Immature natural killer cell (primary cell): ENCODE measurements at regions not wholly inside any gene's neighbourhood (a gene's known extent, or its start where the extent isn't known, plus 50 kb on each side); places are given as distances from the start of the nearest gene placed in this dataset.

ENCODE experiments used
- DNase-seq, 3 donors: peaks; one replicate each; pipeline ENCODE4 v3.0.0; 2022; ENCODE audit warnings: mixed read lengths in 1 of 3
- H3K27ac Mint-ChIP-seq, 6 donors: one replicate each; pipeline ENCODE4 v1.8.0; 2020; ENCODE audit warnings: mixed read lengths in 6 of 6, mild to moderate bottlenecking in 5 of 6, inconsistent platforms in 4 of 6, moderate library complexity in 3 of 6
- H3K27me3 Mint-ChIP-seq, 3 donors: one replicate each; pipeline ENCODE4 v1.8.0; 2020 to 2021; ENCODE audit warnings: low read depth in 3 of 3, mild to moderate bottlenecking in 3 of 3, mixed read lengths in 3 of 3, moderate library complexity in 3 of 3, inconsistent platforms in 1 of 3
- H3K36me3 Mint-ChIP-seq, 3 donors: one replicate each; pipeline ENCODE4 v1.8.0; 2020; ENCODE audit warnings: mixed read lengths in 3 of 3, inconsistent platforms in 2 of 3, mild to moderate bottlenecking in 2 of 3
- H3K4me1 Mint-ChIP-seq, 2 donors: one replicate each; pipeline ENCODE4 v1.8.0; 2020; ENCODE audit warnings: inconsistent platforms in 2 of 2, mild to moderate bottlenecking in 2 of 2, mixed read lengths in 2 of 2, moderate library complexity in 1 of 2
- H3K4me3 Mint-ChIP-seq, 5 donors: one replicate each; pipeline ENCODE4 v1.8.0; 2020; ENCODE audit warnings: mild to moderate bottlenecking in 5 of 5, mixed read lengths in 5 of 5, inconsistent platforms in 3 of 5, moderate library complexity in 3 of 5
- H3K9me3 Mint-ChIP-seq, 6 donors: one replicate each; pipeline ENCODE4 v1.8.0; 2020; ENCODE audit warnings: mild to moderate bottlenecking in 6 of 6, mixed read lengths in 6 of 6, inconsistent platforms in 4 of 6, moderate library complexity in 3 of 6

DNA sequence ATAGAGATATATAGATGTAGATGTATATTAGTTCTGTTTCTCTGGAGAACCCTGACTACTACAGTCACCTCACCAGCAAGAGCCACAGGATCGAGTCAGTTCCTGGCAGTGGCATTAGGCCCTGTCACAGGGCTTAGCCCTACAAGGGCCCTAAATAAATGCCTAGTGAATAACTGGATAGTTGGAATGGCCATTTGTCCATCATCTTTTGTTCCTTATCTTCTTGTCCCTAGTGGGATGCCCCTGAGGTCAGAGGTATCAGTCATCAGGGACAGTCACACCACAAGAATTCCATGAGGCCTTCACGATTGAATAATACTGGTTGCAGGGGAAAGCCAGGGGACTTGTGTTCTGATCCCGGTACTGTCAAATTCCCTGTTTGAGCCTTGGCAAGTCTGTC, 204.9 kb upstream of the PPP2R3A start:
- H3K36me3 Mint-ChIP-seq, result peaks cover 0 to 3% (median 0%) of the 10 kb centered on the region in 3 donors
- no peaks in the 10 kb centered on the region for H3K4me1 Mint-ChIP-seq
- no peak overlapping the region for H3K4me3 Mint-ChIP-seq
- H3K27me3 Mint-ChIP-seq, result peaks cover 0 to 3% (median 0%) of the 10 kb centered on the region in 3 donors
- DNase-seq, result no peak
- H3K27ac Mint-ChIP-seq, result no peak overlapping the region
- peaks cover 1 to 10% (median 6%) of the 10 kb centered on the region in 6 donors for H3K9me3 Mint-ChIP-seq

DNA sequence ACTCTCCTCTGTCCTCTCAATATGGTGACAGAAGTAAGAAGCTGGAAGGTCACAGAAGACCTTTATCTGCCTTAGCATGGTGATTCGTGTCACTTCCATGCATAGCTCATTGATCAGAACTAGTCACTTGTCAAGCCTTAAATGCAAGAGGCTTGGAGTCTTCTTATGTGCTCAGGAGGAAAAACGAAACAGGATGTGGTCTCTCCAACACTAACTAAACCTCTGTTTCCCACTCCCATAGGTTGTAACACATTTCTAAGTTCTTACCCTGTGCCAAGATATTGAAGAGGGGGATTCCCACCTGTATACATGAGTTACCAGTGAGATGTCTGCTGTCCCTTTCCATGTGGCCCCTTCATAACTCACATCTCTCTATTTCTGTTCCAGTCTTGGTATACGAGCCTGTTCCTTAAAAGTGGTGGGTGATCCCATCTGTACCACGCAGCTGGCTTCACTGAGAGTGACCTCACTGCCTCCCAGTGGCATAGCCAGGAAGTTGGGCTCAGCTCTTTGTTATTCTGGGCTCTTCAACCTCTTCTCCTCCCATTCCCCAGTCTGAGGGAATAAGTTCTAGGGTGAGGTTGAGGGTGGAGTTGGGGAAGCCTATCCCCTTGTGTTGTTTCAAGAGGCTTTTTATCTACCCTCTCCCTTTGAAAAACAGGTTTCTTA, 203.2 kb upstream of the PPP2R3A start:
- H3K4me1 Mint-ChIP-seq, result no peaks in the 10 kb centered on the region
- H3K9me3 Mint-ChIP-seq, result peaks cover 0 to 13% (median 6%) of the 10 kb centered on the region in 6 donors
- H3K4me3 Mint-ChIP-seq, result no peak overlapping the region
- no peak overlapping the region for H3K27ac Mint-ChIP-seq
- DNase-seq, result no peak
- H3K36me3 Mint-ChIP-seq, result peaks cover 0 to 3% (median 0%) of the 10 kb centered on the region in 3 donors
- peaks cover 0 to 3% (median 0%) of the 10 kb centered on the region in 3 donors for H3K27me3 Mint-ChIP-seq

DNA sequence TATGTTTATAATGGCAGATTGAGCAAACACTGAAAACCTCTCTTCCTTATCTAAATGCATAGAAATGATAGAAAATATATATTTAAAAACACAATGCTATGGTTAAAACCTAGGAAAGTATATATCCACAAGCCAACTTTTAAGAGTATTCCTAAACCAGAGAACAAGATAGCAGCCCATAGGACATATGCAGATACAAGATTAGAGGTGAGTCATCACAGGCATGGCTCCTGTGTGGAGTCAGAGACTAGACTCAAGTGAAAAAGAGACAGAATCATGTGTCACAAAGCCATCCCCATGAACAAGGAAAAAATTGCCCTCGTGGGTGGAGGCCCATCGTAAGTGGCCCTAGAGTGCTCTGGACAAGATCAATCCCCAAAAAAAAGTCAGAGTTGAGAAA, 199.4 kb upstream of the PPP2R3A start:
- H3K27me3 Mint-ChIP-seq, result peaks cover 0 to 3% (median 0%) of the 10 kb centered on the region in 3 donors
- H3K4me3 Mint-ChIP-seq, result no peak overlapping the region
- no peak overlapping the region for H3K27ac Mint-ChIP-seq
- H3K9me3 Mint-ChIP-seq, result peaks cover 2 to 13% (median 6%) of the 10 kb centered on the region in 6 donors
- no peaks in the 10 kb centered on the region for H3K36me3 Mint-ChIP-seq
- DNase-seq, result no peak
- no peaks in the 10 kb centered on the region for H3K4me1 Mint-ChIP-seq

DNA sequence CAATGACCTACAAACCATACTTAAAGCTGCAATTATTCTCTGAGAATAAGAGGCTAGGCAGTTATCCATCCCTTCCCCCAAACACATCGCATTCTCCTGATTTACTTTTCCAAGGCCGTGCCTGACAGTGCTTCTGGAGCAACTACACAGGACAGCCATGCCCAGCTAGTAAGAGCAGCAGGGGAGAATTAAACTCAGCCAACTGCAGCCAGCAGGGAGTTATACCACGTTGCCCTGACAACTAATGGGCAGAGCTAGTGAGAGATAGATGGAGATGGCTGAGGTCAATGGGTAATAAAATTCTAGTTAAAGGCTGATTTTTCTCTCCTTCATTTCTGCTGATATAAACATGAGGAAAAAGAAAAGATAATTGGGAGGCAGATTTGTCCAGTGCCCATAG, 193.8 kb upstream of the PPP2R3A start:
- no peak overlapping the region for H3K27ac Mint-ChIP-seq
- peaks cover 0 to 3% (median 2%) of the 10 kb centered on the region in 3 donors for H3K27me3 Mint-ChIP-seq
- DNase-seq, result no peak
- H3K36me3 Mint-ChIP-seq, result no peaks in the 10 kb centered on the region
- H3K4me1 Mint-ChIP-seq, result no peaks in the 10 kb centered on the region
- H3K4me3 Mint-ChIP-seq, result no peak overlapping the region
- H3K9me3 Mint-ChIP-seq, result peaks cover 0 to 6% (median 5%) of the 10 kb centered on the region in 6 donors

DNA sequence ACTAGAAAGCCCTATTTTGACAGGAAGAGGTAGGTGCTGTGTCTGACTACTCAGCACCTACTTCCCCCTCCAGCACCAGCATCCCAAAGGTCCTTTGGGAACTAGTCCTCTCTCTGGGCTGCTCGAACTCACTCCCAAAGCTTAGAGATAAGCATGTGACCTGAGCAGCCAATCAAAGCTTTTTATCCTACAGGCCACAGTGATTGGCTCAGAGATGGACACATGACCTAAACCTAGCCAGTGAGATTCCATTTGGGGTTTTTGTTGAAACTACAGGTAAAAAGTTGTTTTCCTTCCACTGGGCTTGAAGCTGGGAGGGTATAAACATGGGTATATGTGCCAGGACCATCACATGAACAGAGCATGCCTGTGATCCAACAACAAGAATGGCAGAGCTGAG, 186.5 kb upstream of the PPP2R3A start:
- H3K27ac Mint-ChIP-seq, result no peak overlapping the region

DNA sequence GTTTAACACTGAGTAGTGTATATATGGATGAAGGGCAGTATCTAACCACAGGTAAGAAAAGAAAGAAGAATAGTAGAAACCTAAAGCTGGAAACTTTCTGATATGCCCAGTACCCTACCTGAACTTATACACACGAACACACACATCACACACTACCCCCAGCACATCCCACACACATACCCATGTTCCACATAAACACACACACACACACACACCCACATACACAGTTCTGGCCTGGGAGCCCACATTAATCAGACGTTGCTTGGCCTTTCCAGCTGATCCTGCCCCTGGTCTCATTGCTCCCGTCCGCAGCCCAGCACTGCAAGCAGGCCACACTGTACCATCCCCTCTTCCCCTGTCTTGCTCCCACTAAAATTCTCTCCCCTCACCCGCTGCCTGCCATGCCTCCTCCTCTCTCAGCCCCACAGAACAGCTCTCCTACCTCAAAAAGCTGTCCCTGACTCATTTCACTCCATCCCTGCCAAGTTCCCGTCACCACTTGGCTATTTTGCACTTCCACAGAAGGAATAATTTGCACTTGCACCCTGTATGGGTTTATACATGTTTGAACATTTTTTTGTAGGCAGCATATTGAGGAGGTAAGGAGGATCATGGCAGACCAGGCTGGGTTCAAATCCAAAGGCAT, 185.8 kb upstream of the PPP2R3A start:
- Mint-ChIP-seq H3K9me3 (peaks cover 0 to 8% (median 4%) of the 10 kb centered on the region in 6 donors), H3K4me3 (no peak overlapping the region), H3K4me1 (no peaks in the 10 kb centered on the region), H3K36me3 (no peaks in the 10 kb centered on the region), H3K27ac (no peak overlapping the region), H3K27me3 (peaks cover 0 to 2% (median 2%) of the 10 kb centered on the region in 3 donors)
- DNase-seq, result no peak

More for the DNA sequence above, 186.5 kb upstream of the PPP2R3A start:
- no peaks in the 10 kb centered on the region for H3K4me1 Mint-ChIP-seq
- no peaks in the 10 kb centered on the region for H3K36me3 Mint-ChIP-seq
- H3K4me3 Mint-ChIP-seq, result no peak overlapping the region
- H3K9me3 Mint-ChIP-seq, result peaks cover 0 to 6% (median 4%) of the 10 kb centered on the region in 6 donors
- peaks cover 0 to 2% (median 2%) of the 10 kb centered on the region in 3 donors for H3K27me3 Mint-ChIP-seq
- no peak for DNase-seq

DNA sequence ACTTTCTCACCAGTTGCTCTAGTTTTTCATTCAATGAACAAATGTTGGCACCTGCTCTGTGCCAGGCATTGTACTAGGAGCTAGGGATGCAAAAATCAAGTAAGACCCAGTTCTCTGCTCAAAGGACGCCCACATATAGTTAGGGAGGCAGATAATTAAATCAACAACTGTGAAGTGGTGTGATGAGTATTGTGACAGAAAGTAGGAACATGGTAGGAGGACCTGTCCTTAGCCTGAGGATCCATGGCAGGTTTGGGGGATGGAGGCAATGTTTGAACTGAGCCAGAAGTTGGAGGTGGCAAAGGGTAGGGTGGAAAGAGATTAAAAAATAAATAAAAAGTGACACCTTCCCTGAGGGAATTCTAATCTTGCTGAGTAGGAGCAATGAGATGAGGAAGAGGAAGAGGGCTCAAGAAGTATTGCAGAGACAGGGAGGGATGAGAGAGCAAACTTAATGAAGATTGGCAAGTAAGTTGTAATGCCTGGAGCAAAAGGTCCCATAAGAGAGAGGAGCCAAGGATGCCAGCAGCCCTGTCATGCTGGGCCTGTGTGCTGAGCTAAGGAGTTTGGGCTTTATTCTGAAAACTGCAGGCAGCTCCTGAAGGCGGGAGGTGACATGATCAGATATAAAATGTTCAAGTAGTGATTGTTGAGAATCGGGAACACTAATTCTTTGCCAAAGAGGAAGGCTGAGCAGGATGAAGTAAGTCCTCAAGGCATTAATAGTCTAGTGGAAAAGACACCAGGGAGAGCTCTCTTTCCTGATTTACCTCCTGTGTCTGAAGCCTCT, 184.3 kb upstream of the PPP2R3A start:
- Mint-ChIP-seq H3K27ac (peak overlapping the region in 1 of 6 donors; percentile 26), H3K4me1 (no peaks in the 10 kb centered on the region), H3K27me3 (peaks cover 0 to 2% (median 0%) of the 10 kb centered on the region in 3 donors), H3K4me3 (no peak overlapping the region), H3K36me3 (no peaks in the 10 kb centered on the region), H3K9me3 (peaks cover 0 to 11% (median 4%) of the 10 kb centered on the region in 6 donors)
- DNase-seq, result no peak

DNA sequence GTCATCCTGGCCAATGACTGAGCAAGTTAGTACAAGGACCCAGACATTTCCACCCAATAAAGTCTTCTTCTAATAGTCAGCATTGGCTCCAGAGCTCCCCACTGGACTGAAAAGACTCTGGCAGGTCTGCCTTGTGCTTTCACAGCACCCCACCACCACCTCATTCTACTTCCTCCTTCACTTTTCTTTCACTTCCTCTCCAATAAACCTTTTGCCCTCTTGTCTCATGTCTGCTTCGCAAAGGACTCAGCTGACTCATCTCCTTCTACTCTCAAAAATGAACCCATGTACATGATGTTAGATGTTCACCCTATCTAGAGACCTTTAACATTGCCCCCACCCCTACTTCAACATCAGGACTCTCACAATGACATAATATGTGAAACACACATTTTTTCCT, 181.0 kb upstream of the PPP2R3A start:
- Mint-ChIP-seq H3K36me3 (no peaks in the 10 kb centered on the region), H3K9me3 (peaks cover 0 to 11% (median 4%) of the 10 kb centered on the region in 6 donors), H3K27ac (no peak overlapping the region), H3K4me1 (no peaks in the 10 kb centered on the region), H3K4me3 (no peak overlapping the region), H3K27me3 (peaks cover 0 to 5% (median 2%) of the 10 kb centered on the region in 3 donors)
- DNase-seq, result no peak

DNA sequence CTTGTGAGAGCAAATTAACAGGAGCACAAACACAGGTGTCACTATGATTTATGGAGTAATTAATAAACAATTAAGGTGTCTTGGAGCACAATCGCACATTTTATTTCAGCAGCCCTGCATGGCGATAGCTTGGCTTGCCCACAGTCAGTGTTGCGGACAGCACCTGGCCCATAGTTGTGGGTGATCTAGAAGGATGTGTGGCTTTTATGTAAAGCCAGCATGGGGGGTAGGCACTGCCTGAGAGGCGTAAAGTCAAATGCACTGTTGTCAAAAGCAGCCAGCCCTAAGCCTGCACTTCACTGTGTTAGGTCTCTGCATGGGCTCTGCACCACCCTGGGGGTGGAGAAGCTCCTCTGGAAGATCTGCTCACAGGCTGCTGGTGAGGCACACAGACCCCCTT, 177.4 kb upstream of the PPP2R3A start:
- H3K27ac Mint-ChIP-seq, result no peak overlapping the region

DNA sequence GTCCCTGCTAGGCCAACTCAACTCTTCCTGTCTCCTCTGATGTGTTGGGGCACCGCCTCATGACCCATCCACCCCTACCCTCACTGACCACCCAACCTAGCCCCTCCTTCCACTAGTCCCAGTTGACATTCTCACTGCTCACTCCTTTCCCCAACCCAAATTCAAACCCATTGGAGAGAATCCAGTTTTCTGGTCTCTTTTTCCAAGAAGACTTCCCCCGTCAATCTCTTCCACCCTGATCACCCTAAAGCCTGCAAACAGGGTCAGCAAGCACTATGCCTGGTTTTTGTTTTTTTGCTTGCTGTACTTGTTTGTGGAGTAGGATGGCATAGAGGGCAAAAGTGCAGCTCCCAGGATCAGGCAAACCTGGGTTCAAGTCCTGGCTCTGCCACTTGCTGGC, 176.6 kb upstream of the PPP2R3A start:
- Mint-ChIP-seq H3K9me3 (peaks cover 0 to 10% (median 0%) of the 10 kb centered on the region in 6 donors), H3K36me3 (peaks cover 0 to 3% (median 0%) of the 10 kb centered on the region in 3 donors)

More for the DNA sequence above, 177.4 kb upstream of the PPP2R3A start:
- no peaks in the 10 kb centered on the region for H3K4me1 Mint-ChIP-seq
- DNase-seq, result no peak
- H3K36me3 Mint-ChIP-seq, result peaks cover 0 to 3% (median 0%) of the 10 kb centered on the region in 3 donors
- H3K4me3 Mint-ChIP-seq, result no peak overlapping the region
- peaks cover 0 to 5% (median 0%) of the 10 kb centered on the region in 3 donors for H3K27me3 Mint-ChIP-seq
- peaks cover 0 to 10% (median 0%) of the 10 kb centered on the region in 6 donors for H3K9me3 Mint-ChIP-seq

DNA sequence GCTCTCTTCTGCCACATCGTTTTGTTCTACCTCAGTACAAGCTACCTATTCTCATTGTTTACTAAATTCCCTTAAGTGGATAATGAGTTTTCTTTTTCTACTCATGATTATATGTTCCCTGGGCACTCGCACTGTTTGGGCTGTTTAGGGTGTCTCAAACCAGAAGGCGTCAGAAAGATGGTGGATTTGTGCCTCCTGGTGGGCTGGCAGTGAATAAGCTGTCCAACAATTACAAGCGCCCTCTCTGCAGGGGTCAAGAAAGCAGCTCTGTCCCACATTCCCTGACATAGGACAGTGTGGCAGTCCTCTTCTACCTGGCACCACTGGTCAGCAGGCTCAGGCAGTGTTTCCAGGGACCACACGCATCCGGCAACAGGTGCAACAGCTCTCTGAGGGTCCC, 173.4 kb upstream of the PPP2R3A start:
- no peak for DNase-seq
- Mint-ChIP-seq H3K36me3 (peaks cover 0 to 3% (median 0%) of the 10 kb centered on the region in 3 donors), H3K27me3 (peaks cover 0 to 3% (median 0%) of the 10 kb centered on the region in 3 donors)

More for the DNA sequence above, 176.6 kb upstream of the PPP2R3A start:
- no peak for DNase-seq
- peaks cover 0 to 5% (median 0%) of the 10 kb centered on the region in 3 donors for H3K27me3 Mint-ChIP-seq
- no peaks in the 10 kb centered on the region for H3K4me1 Mint-ChIP-seq
- no peak overlapping the region for H3K27ac Mint-ChIP-seq
- H3K4me3 Mint-ChIP-seq, result no peak overlapping the region

DNA sequence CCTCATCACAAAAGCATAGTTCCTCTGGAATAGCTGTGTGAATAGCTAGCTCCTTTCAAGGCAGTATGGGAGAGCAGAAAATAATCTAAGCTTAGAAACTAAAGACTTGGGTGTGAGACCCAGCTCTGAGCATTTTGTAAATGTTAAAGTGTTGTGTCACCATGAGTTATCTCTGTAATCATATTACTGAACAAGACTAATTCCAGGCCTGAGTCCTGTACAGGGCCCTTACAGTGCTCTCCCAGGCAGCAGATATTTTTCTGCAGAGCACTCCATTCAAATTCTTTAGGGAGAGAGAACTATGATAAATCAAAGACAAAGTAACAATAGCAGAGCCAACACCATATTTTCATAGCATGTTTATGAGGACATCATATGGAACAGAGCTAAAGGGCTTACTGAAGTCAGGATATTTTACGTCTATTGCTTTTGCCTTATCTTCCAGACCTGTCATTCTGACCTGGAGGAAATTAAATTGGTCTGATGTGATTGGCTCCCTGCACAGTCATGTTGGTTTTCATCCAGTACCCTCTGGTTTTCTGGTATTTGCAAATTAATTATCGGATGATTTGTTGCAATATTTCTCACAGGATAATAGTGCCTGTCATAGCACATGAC, 172.6 kb upstream of the PPP2R3A start:
- H3K4me3 Mint-ChIP-seq, result no peak overlapping the region
- H3K27ac Mint-ChIP-seq, result no peak overlapping the region
- no peak for DNase-seq
- H3K9me3 Mint-ChIP-seq, result peaks cover 0 to 12% (median 3%) of the 10 kb centered on the region in 6 donors
- peaks cover 0 to 3% (median 0%) of the 10 kb centered on the region in 3 donors for H3K27me3 Mint-ChIP-seq
- no peaks in the 10 kb centered on the region for H3K4me1 Mint-ChIP-seq
- H3K36me3 Mint-ChIP-seq, result peaks cover 0 to 3% (median 0%) of the 10 kb centered on the region in 3 donors

More for the DNA sequence above, 173.4 kb upstream of the PPP2R3A start:
- H3K27ac Mint-ChIP-seq, result no peak overlapping the region
- H3K9me3 Mint-ChIP-seq, result peaks cover 0 to 12% (median 3%) of the 10 kb centered on the region in 6 donors
- H3K4me3 Mint-ChIP-seq, result no peak overlapping the region
- no peaks in the 10 kb centered on the region for H3K4me1 Mint-ChIP-seq

DNA sequence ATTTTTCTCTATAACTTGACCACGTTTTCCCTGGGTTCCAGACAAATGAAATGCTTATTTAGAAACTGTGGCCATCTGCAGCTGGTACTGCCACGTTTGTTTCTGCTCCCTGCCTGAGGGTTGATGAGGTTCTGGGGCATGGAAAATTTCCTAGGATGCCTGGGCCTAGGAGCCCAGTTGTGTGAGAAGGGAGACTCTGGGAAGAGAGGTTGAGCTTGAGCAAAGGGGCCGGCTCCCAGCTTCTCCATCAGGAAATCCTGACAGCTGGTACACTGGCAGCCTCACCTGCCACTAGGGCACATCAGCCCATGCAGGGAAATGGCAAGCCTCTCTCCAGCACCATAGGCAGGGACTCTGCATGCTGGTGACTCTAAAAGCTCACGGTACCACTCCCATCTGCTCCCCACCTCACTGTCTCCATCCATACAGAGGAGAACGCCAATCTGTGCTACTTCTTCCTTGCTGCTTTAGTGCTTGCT, 165.4 kb upstream of the PPP2R3A start:
- no peaks in the 10 kb centered on the region for H3K36me3 Mint-ChIP-seq
- H3K9me3 Mint-ChIP-seq, result peaks cover 0 to 9% (median 2%) of the 10 kb centered on the region in 6 donors
- no peak overlapping the region for H3K27ac Mint-ChIP-seq
- peaks cover 0 to 5% (median 4%) of the 10 kb centered on the region in 3 donors for H3K27me3 Mint-ChIP-seq
- no peak for DNase-seq
- H3K4me1 Mint-ChIP-seq, result no peaks in the 10 kb centered on the region
- H3K4me3 Mint-ChIP-seq, result no peak overlapping the region
